GM21367 (cell line): ENCODE measurements at regions not wholly inside any gene's neighbourhood (a gene's known extent, or its start where the extent isn't known, plus 50 kb on each side); places are given as distances from the start of the nearest gene placed in this dataset.

Experiments used
- ATAC-seq: cut with Tn5 transposase; IDR thresholded peaks from one replicate; pipeline ENCODE4 v1.9.1; 2021; ENCODE audit not compliant: unreplicated experiment

DNA sequence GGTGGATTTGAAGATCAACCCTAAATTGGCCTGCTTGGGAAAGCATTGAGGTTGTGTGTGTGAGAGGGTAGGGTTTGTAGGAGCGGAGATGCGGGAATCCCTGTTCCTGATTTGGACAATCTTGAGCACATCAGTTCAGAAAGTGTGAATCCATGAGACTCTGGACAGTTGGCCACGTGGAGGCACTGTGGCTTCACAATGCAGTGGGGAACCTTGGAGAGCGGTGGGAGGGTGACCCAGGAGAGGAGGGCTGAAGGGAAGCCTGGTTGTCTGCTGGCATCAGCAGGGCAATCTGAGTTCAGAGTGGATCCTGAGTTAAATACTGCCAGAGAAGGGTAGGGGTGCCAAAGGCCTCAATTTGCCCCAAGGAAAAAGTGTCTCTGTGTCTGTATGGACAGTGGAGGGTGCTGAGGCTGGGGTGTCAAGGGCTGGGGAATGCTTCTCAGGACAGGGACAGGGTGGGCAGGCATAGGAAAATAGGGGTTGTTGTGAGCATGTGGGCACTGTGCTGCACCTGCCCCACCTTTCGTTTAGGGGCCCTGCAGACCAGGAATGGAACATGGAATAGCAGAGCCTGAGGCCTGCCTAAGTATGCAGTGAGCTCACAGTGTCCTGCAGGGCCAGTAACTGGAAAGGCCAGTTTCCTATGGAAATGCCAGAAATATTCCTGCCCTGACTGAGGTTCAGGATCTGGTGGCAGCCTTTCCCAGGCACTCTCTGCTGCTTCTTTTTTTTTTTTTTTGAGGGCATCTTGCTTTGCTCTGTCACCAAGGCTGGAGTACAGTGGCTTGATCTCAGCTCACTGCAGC is 162.9 kb upstream of the PRSS58 start:
- no peak for ATAC-seq

DNA sequence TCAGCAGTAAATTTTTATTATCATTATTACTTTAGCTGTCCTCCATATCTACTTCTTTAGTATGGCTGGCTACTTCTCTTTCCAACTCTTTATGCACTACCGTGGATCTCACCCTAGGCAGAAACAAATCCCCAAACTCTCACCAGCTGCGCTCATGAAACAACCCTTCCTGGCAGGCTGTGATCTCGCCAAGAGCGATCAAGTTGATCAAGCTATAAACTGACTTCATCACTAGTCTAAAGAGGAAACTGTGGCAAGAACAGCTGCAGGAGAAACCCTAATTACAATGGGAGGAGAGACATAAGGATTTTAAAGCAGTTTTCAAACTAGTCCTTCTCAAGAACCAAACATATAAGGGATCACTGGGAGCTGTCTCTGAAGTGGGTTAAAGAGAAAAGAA is 160.5 kb upstream of the PRSS58 start:
- no peak for ATAC-seq

DNA sequence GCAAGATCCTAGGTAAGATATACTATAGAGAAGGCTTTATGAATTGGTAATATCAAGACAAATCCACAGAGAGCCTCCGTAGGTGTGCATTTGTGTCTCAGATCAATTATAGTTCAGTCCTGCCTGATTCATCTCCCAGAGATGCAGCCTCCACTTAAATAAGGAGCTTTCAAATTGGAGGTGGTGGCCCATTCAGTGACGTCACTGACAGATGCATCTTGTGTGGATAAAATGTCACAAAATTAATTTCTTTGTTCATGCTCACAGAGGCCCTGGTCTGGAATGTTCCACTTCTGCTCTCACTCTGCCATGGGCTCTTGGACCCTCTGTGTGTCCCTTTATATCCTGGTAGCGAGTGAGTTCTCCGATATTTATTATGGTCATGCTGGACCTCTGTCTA is 157.1 kb upstream of the PRSS58 start:
- ATAC-seq, result no peak

DNA sequence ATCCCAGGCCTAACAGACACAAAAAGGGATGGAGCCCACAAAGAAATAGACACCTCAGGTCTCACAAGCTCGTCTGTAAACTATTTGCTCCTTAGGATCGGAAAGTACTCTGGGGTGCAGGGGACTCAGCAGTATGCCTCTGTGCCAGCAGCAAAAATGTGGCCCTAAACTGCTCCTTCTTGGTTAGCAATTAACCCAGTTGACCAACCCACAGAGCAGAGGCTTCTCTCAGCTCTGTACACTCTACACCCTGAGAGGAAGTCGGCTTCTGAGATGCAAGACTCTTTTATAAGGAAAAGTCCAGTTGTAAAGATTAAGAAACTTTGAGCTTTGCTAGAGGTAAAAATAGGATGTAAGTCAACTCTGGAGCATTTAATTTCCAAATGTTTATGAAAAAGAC is 156.3 kb upstream of the PRSS58 start:
- no peak for ATAC-seq

DNA sequence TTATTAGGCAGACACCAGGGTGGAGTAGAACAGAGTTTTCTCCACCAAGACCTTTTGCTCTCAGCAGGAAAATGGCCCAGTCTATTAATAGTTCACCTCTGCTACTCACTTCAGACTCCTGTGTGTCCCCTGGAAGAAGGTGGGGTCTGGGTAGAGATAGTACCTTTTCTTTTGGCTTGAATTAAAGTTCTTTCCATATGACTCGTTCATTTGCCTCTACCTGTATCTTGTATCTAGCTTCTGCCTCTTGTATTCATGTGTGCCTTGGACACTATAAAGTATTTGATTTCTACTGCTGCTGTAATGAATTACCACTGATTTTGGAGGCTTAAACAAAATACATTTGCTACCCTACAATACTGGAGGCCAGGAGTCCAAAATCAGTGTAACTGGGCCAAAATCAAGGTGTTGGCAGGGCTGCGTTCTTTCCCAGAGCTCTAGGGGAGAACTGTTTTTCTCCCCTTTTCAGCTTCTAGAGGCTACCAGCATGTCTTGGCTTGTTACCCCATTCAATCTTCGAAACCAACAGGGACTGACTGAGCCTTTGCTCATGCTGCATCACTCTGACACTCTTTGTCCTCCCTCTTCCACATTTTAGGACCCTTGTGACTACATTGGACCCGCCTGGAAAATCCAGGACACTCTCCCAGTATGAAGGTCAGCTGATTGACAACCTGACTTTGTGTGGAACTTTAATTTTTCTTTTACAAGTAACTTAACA is 155.6 kb upstream of the PRSS58 start:
- ATAC-seq, result no peak

DNA sequence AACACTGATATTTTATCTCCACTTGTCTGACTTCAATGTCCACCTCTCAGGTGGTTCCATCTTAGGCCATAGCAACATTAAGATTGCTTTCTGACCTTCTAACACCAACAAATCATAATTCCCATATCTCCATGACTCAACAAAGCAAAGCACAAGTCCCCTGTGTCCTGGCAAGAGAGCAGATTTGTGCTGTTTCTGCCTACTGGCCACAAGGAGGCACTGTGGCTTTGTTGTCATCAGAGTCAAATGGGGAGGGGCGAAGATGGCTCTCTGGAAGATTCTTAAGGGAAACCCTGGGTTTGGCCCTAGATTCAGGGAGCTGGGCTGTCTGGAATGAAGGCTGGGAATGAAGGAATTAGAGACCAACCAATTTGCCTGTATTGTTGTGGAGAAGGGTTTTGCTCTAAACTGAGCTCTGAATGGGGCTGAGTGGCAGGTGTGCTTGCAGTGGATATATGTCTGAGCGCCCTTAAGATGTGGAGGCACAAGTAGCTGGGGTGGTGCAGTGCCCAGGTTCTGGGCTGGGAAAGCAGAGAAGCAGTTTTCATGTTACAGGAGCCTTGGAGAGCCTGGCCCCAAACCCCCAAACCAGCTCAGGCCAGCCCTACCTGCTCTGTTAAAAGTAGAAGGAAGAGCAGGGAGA is 154.8 kb upstream of the PRSS58 start:
- peak; percentile 91 for ATAC-seq

DNA sequence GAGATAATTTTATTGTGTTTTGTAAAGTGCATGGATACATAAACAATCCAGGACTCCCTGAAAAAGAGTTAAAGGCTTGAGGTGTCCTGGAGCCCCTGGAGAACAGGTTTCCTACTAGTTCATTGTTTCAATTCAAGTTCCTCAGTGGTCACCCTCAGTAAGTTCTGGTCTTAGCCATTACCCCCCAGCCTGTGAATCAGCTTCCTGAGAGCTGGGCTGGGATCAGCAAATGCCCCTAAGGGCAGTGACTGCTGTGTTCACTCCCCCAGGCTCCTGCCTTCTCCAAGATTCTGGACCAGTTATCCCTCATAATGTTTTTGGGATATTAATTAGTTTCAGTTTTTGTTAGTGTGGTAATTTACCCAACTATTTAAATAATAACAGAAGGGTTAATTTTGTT is 151.6 kb upstream of the PRSS58 start:
- no peak for ATAC-seq

DNA sequence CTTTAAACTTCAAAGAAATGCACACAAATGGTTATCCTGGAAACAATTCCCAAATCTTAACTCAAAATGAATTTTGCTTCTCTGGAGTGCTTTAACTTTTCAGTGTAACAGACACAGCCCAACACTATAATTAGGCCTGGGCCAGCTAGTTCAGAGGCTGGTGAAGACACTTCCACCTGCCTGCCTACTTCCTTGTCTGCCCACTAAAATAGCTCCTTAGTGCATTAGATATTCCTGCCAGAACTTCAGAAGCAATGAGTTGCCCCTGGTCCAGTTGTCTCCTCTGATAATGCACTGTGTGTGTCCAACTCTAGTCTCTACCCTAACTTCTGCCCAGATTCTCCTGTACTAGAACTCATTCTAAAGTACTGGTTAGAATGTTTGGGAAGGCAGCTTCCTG is 150.9 kb upstream of the PRSS58 start:
- no peak for ATAC-seq

DNA sequence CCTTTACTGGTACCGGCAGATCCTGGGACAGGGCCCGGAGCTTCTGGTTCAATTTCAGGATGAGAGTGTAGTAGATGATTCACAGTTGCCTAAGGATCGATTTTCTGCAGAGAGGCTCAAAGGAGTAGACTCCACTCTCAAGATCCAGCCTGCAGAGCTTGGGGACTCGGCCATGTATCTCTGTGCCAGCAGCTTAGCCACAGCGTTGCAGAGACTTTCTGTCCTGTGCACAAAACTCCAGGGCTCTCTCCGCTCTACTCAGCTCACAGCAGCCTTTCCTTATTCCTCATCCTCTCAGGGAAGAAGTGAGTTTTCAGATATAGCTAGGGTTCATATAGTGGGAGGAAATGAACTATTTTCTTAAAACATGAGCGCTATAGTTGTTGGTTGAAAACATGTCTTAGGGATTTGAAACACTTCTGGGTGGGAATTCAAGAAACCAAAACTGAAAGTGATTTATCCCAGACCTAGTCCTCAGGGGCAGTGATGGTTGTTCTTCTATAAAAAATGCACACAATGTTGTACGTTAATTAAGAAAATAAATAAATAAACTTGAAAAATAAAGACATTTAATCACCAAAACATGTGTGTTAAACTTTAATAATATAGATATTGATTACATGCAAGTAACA is 150.2 kb upstream of the PRSS58 start:
- no peak for ATAC-seq

DNA sequence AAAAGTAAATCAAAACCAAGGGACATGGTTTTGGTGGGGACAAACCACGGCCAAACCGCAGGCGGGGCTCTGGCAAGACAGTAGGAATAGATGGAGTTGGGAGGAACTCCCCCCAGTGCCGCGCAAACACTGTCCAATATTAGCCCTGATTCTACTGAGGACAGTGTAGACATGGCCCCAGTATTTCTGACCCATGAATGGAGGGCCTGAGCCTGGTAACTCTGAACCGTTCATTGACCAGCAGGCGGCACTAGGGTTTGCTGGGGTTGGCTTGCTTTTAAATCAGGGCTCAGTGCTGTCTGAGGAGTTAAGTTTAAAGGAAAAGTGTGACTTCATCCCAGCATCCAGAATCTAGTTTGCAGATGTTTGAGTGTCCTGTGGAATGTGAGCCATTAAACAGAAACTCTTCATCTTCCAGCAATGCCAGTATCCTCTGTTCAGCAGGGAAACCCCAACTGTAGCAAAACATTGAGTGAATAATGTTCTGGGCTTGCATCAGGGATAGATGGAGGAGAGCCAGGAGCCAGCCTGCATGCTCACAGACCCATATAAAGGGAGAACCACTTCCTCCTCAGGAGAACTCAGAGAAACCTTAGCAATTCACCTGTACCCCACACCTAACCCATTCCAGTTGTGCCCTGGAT is 147.4 kb upstream of the PRSS58 start:
- no peak for ATAC-seq

DNA sequence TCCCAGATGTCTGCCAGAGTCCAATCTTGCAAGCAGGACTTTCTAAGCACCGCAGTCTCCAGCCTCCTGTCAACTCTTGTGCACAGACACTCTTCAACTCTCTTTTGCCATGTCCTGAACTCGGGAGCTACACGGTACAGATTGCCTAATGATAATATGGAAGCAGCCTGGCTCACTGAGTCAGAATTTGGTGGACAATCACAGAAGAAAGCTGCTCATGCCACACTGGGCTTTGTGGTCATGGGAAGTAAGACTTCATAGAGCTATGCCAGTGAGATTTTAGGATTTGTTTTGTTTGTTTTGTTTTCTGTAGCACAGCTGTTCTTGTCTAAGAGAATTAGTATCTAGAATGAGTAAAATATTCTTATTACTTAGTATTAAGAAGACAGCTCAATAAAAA is 144.1 kb upstream of the PRSS58 start:
- ATAC-seq, result no peak

DNA sequence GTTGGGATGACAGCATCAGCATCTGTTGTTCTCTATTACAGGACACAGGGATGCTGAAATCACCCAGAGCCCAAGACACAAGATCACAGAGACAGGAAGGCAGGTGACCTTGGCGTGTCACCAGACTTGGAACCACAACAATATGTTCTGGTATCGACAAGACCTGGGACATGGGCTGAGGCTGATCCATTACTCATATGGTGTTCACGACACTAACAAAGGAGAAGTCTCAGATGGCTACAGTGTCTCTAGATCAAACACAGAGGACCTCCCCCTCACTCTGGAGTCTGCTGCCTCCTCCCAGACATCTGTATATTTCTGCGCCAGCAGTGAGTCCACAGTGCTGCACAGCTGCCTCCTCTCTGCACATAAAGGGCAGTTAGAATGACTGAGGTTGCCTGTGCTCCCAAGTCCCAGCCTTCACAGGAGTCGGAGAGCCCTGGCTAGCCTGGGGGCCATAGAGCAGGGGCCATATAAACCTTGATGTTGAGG is 142.2 kb upstream of the PRSS58 start:
- ATAC-seq, result no peak

DNA sequence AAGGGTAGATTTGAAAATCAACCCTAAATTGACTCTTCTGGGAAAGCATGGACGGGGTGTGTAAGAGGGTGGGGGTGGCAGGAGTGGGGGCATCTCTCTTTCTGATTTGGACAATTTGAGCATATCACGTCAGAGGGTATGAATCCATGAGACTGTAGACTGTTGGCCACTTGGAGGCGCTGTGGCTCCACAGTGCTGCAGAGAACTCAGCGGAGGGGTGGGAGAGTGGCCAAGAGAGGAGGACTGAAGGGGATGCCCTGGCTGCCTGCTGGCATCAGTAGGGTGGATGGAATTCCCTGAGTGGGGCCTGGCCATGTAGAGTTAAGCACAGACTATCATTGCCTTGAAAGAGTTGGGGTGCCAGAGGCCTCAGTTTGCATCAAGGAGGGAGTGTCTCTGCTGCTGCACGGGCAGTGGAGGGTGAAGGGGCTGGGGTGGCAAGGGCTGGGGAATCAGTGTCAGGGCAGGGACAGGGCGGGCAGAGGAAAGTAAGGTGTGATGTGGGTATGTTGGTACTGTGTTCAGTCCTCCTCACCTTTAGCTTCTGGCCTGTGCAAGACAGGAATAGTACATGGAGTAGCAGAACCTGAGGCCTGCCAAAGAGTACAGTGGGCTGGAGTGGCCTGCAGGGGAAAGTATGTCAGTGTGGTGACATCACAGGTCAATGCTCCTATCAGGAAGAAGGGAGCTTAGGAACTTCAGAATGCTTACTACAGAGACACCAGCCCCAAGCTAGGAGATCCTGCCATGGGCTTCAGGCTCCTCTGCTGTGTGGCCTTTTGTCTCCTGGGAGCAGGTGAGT is 133.5 kb upstream of the PRSS58 start:
- no peak for ATAC-seq

DNA sequence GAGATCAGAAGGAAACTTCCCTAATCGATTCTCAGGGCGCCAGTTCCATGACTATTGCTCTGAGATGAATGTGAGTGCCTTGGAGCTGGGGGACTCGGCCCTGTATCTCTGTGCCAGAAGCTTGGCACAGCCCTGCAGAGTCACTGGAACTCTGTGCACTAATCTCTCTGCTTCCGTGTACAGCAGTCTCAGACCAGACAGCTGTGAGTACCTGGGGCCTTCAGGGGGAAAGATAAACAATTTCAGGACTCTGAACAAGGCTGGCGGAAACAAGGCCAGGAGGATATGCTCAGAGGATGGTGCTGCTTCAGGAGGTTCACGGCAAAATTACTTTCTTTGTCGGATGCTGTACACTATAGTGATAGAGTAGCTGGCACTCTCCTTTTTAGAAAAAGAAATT is 131.7 kb upstream of the PRSS58 start:
- no peak for ATAC-seq

DNA sequence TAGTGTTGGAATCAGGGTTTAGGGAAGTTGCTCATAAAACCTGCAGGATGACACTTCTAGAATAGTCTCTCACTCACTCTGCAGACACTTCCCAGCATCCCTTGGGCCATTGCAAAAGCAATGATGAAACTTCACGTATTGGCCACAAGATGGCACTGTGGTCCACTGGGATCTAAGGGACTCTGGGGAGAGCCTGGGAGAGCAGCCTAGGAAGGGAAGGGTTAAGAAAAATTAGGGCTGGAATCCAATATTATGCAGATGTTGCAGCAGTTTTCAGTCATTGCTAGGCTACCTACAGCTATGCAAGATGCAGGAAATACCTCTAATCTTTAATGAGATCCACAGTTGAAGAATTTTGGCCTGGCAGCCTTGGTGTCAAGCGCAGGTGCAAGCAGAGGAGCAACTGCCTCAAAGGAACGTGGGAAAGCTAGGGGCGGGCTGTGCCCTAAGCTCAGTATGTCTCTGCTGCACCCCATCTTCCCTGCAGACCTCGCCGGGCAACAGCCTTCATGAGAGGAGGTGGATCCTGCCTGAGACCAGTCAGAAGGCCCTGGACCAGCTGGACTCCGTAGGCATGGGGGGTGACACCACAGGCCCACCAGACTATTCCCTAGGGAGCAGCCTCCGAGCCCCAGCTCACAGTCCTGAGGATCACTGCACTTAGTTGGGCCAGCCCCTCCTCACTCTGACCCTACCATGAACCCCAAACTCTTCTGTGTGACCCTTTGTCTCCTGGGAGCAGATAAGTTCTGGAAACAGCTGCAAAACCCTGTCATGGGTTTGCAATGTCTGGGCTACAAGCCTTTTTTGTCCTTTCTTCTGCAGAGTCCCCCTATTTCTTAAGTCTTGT is 127.9 kb upstream of the PRSS58 start:
- ATAC-seq, result peak; percentile 73

DNA sequence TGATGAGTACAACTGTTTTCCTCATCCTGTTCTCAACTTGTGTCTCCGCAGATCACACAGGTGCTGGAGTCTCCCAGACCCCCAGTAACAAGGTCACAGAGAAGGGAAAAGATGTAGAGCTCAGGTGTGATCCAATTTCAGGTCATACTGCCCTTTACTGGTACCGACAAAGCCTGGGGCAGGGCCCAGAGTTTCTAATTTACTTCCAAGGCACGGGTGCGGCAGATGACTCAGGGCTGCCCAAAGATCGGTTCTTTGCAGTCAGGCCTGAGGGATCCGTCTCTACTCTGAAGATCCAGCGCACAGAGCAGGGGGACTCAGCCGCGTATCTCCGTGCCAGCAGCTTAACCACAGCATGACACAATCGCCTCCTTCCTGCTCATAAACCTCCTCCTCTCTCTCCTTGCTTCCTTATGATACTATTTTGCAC is 126.7 kb upstream of the PRSS58 start:
- ATAC-seq, result no peak

DNA sequence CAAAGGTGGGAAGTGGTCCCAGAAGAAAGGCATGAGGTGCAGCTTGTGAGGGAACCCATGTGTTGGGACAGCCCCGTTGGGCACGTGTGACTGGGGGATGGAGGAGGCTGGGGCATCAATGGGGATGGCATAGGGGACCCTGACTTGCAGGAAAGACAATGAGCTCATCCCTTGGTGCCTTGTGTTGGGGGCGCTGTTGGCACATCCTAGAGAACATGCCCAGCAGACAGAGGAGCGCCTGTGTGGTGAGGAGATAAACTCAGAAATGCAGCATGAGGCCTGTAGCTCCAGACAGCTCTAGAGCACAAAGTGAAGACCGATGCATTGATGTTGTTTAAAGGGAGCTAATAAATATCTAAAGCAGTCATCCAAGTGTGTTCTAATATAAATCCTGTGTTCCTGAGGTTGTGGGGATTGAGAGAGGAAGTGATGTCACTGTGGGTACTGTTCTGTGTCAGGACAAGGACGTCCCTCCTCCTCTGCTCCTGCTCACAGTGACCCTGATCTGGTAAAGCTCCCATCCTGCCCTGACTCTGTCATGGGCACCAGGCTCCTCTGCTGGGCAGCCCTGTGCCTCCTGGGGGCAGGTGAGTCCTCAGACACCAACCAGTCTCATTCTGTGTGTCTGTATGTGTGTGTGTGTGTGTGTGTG is 126.1 kb upstream of the PRSS58 start:
- no peak for ATAC-seq

DNA sequence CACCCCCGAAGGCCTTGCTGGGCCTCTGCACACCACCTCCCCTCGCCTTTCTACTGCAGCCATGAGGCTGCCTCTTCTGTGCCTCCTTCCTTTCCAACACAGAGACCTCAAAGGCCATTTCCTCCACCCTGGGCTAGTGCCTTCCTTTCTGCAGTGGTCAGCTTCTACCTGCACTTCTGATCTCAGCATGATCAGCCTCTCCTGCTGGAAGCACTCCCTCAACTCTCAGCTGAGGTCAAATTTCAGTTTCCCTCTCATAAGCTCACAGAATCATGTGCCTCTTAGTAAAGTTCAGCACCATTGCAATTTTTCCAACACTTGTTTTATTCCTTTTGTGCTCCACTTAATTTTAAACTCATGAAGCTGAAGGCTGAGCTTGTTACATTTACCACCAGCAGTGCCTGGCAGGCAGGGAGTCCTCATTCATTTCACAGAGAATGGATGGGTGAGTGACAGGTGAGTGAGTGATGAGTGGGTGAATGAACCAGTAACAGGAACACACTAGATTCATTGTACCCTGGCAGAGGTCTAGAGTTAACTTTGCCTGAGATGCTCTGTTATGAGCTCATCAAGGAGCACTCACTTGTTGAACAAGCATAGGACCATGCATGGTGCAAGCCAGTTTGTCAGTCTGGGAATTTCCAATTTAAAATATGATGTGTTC is 124.0 kb upstream of the PRSS58 start:
- ATAC-seq, result no peak
